Vagina (tissue), 2 donors: ENCODE measurements at regions not wholly inside any gene's neighbourhood (a gene's known extent, or its start where the extent isn't known, plus 50 kb on each side); places are given as distances from the start of the nearest gene placed in this dataset.

ENCODE experiments used
- DNase-seq, 2 donors: peaks; one replicate each; pipeline ENCODE4 v3.0.0-alpha.2; 2017; ENCODE audit errors: extremely low spot score in 2 of 2
- H3K27ac ChIP-seq: fragments of 200-600 bp; sonication (generic); one replicate; pipeline ENCODE4 v1.5.1; 2019
- H3K27me3 ChIP-seq: fragments of 200-600 bp; sonication (generic); one replicate; pipeline ENCODE4 v1.5.1; 2019
- H3K36me3 ChIP-seq, 2 donors: fragments of 200-600 bp; sonication (generic); one replicate each; pipeline ENCODE4 v1.5.1; 2017 to 2019
- H3K4me1 ChIP-seq: fragments of 200-600 bp; sonication (generic); one replicate; pipeline ENCODE4 v1.5.1; 2019
- H3K4me3 ChIP-seq, 2 donors: fragments of 200-600 bp; sonication (generic); 1 replicate in 1 of 2; 2 replicates in 1 of 2; pipeline ENCODE4 v1.5.1; 2016 to 2019
- H3K9me3 ChIP-seq: fragments of 200-600 bp; sonication (generic); one replicate; pipeline ENCODE4 v1.5.1; 2019
- CTCF ChIP-seq, 3 experiments: fragments of 450-650 bp in 2 of 3; fragments of 200-600 bp in 1 of 3; sonication (generic) in 1 of 3; IDR thresholded peaks; one replicate each; pipeline ENCODE4 v1.5.1; 2017 to 2019; ENCODE audit warnings: antibody characterized with exemption in 3 of 3, mild to moderate bottlenecking in 2 of 3, moderate library complexity in 2 of 3
- POLR2A ChIP-seq, 2 donors: fragments of 450-650 bp; IDR thresholded peaks; one replicate each; pipeline ENCODE4 v1.6.1; 2017; ENCODE audit warnings: antibody characterized with exemption in 2 of 2, mild to moderate bottlenecking in 2 of 2, moderate library complexity in 2 of 2
- POLR2AphosphoS5 ChIP-seq, 2 donors: sonication (generic); formaldehyde crosslinking; IDR thresholded peaks; one replicate each; pipeline ENCODE4 v1.9.0; 2017; ENCODE audit warnings: antibody characterized with exemption in 2 of 2, mild to moderate bottlenecking in 2 of 2, low read depth in 1 of 2; ENCODE audit not compliant: insufficient read depth in 1 of 2
- intact Hi-C: fragments of 100-400 bp; cut with DNase I; formaldehyde crosslinking; loops from one replicate; pipeline ENCODE4 v1.15.1; 2023

- no peaks in the 10 kb centered on the region for H3K27me3 ChIP-seq
- H3K36me3 ChIP-seq: no peaks in the 10 kb centered on the region
- no peaks in the 10 kb centered on the region for H3K4me1 ChIP-seq
- TF ChIP-seq CTCF (IDR thresholded peaks at IDR 0.05) (no peak), POLR2A (IDR thresholded peaks at IDR 0.05) (no peak), POLR2AphosphoS5 (IDR thresholded peaks at IDR 0.05; ENCODE audit: insufficient read depth in 1 of 2, low read depth in 1 of 2) (no peak)
- H3K4me3 ChIP-seq: no peak overlapping the region
- no peak overlapping the region for H3K27ac ChIP-seq
- no peaks in the 10 kb centered on the region for H3K9me3 ChIP-seq
- DNase-seq: no peak
- intact Hi-C loops: no loop called here
Observed at GRCh38 chr9:82191082-82191770, 202.7 kb downstream of the SPATA31D1 start.

- intact Hi-C loops: no loop called here
- H3K4me1 ChIP-seq: no peaks in the 10 kb centered on the region
- H3K27ac ChIP-seq: no peak overlapping the region
- H3K4me3 ChIP-seq: no peak overlapping the region
- DNase-seq: no peak
- no peaks in the 10 kb centered on the region for H3K27me3 ChIP-seq
- no peaks in the 10 kb centered on the region for H3K9me3 ChIP-seq
- TF ChIP-seq POLR2AphosphoS5 (IDR thresholded peaks at IDR 0.05; ENCODE audit: insufficient read depth in 1 of 2, low read depth in 1 of 2) (no peak), CTCF (IDR thresholded peaks at IDR 0.05) (no peak), POLR2A (IDR thresholded peaks at IDR 0.05) (no peak)
- no peaks in the 10 kb centered on the region for H3K36me3 ChIP-seq
Observed at GRCh38 chr9:82192211-82192610, 203.6 kb downstream of the SPATA31D1 start.

GRCh38 chr9:82196622-82197441 is 208.3 kb downstream of the SPATA31D1 start:
- H3K9me3 ChIP-seq: no peaks in the 10 kb centered on the region
- intact Hi-C loops: no loop called here

GRCh38 chr9:82201196-82201595 is 212.6 kb downstream of the SPATA31D1 start:
- Histone ChIP-seq H3K4me1 (no peaks in the 10 kb centered on the region), H3K36me3 (no peaks in the 10 kb centered on the region), H3K4me3 (no peak overlapping the region), H3K27me3 (no peaks in the 10 kb centered on the region), H3K9me3 (no peaks in the 10 kb centered on the region), H3K27ac (no peak overlapping the region)
- no peak for DNase-seq
- TF ChIP-seq POLR2AphosphoS5 (IDR thresholded peaks at IDR 0.05; ENCODE audit: insufficient read depth in 1 of 2, low read depth in 1 of 2): no peak
- intact Hi-C loops: no loop called here

More at GRCh38 chr9:82196622-82197441, 208.3 kb downstream of the SPATA31D1 start:
- Histone ChIP-seq H3K27me3 (no peaks in the 10 kb centered on the region), H3K4me1 (no peaks in the 10 kb centered on the region), H3K27ac (no peak overlapping the region), H3K4me3 (no peak overlapping the region), H3K36me3 (no peaks in the 10 kb centered on the region)
- no peak for DNase-seq
- TF ChIP-seq POLR2A (IDR thresholded peaks at IDR 0.05): no peak
- no peak for TF ChIP-seq CTCF (IDR thresholded peaks at IDR 0.05)
- no peak for TF ChIP-seq POLR2AphosphoS5 (IDR thresholded peaks at IDR 0.05; ENCODE audit: insufficient read depth in 1 of 2, low read depth in 1 of 2)

GRCh38 chr9:82202808-82203207 is 214.2 kb downstream of the SPATA31D1 start:
- intact Hi-C loops: no loop called here
- H3K4me1 ChIP-seq: no peaks in the 10 kb centered on the region
- H3K27me3 ChIP-seq: no peaks in the 10 kb centered on the region
- H3K27ac ChIP-seq: no peak overlapping the region
- H3K36me3 ChIP-seq: no peaks in the 10 kb centered on the region
- no peak overlapping the region for H3K4me3 ChIP-seq
- DNase-seq: no peak
- H3K9me3 ChIP-seq: no peaks in the 10 kb centered on the region
- no peak for TF ChIP-seq CTCF (IDR thresholded peaks at IDR 0.05)
- no peak for TF ChIP-seq POLR2AphosphoS5 (IDR thresholded peaks at IDR 0.05; ENCODE audit: insufficient read depth in 1 of 2, low read depth in 1 of 2)
- TF ChIP-seq POLR2A (IDR thresholded peaks at IDR 0.05): no peak
